Neural progenitor cell (in vitro differentiated cells): ENCODE measurements at regions not wholly inside any gene's neighbourhood (a gene's known extent, or its start where the extent isn't known, plus 50 kb on each side); places are given as distances from the start of the nearest gene placed in this dataset.

Experiments used
- EZH2 ChIP-seq: fragments of 200-600 bp; sonication (generic); IDR thresholded peaks from 2 replicates; pipeline ENCODE4 v1.6.1; 2017; ENCODE audit warnings: antibody characterized with exemption, mild to moderate bottlenecking, moderate library complexity
- TF ChIP-seq, protein P1 (sequence below): fragments of 200-600 bp; sonication (generic); IDR thresholded peaks from 2 replicates; pipeline ENCODE4 v1.5.1; 2017; ENCODE audit warnings: antibody characterized with exemption, mild to moderate bottlenecking

- TF ChIP-seq EZH2: no peak
- TF ChIP-seq, protein P1, sequence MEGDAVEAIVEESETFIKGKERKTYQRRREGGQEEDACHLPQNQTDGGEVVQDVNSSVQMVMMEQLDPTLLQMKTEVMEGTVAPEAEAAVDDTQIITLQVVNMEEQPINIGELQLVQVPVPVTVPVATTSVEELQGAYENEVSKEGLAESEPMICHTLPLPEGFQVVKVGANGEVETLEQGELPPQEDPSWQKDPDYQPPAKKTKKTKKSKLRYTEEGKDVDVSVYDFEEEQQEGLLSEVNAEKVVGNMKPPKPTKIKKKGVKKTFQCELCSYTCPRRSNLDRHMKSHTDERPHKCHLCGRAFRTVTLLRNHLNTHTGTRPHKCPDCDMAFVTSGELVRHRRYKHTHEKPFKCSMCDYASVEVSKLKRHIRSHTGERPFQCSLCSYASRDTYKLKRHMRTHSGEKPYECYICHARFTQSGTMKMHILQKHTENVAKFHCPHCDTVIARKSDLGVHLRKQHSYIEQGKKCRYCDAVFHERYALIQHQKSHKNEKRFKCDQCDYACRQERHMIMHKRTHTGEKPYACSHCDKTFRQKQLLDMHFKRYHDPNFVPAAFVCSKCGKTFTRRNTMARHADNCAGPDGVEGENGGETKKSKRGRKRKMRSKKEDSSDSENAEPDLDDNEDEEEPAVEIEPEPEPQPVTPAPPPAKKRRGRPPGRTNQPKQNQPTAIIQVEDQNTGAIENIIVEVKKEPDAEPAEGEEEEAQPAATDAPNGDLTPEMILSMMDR: no peak
These were observed 859.5 kb upstream of the NDST4 start for GRCh38 chr4:115972967-115973366.
